ENCODE measurements at regions not wholly inside any gene's neighbourhood (a gene's known extent, or its start where the extent isn't known, plus 50 kb on each side); places are given as distances from the start of the nearest gene placed in this dataset.

DNA sequence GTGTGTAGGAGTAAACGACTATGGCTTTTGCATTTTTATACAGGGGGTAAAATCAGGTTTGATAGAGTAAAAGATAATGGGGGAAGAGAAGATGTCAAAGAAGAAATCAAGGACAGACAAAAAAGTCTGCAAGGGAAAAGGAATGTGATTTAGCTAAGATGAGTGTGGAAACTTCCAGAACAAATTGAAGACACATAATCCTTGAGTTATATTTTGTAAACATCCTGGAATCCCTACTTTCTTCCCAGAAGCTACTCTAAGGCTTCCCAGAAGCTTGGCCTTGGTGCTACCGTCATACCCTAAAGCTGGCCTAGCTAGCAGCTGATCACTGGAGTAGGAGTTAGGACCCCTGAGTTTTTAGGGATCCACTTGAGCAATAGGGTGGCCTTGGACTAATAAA lies 82.4 kb downstream of the BLID start:
- dilution Hi-C loops (cut with MboI; ENCODE audit: extremely low pct_ligation_motif_present, low sequenced_read_pairs), result no loop called here
- no peak overlapping the region for H2AFZ ChIP-seq (ENCODE audit: control insufficient read depth, low read length)

GRCh38 chr11:122033193-122033592 lies 82.8 kb downstream of the BLID start:
- dilution Hi-C loops (cut with MboI; ENCODE audit: extremely low pct_ligation_motif_present, low sequenced_read_pairs), result no loop called here
- Histone ChIP-seq H3K4me3 (ENCODE audit: control insufficient read depth in 2 of 3, extremely low read depth in 1 of 3, insufficient read depth in 2 of 3, low read depth in 1 of 3, low read length in 3 of 3) (no peak overlapping the region), H2AFZ (ENCODE audit: control insufficient read depth, low read length) (no peak overlapping the region), H3K9me3 (ENCODE audit: control insufficient read depth, low read depth, low read length) (no peaks in the 10 kb centered on the region), H4K20me1 (ENCODE audit: control insufficient read depth, extremely low read depth, insufficient read depth, low read length) (no peaks in the 10 kb centered on the region), H3K9ac (ENCODE audit: control insufficient read depth, extremely low read depth, insufficient read depth, low read length) (no peak overlapping the region), H3K4me1 (ENCODE audit: control insufficient read depth, extremely low read depth, insufficient read depth, low read length) (peaks cover 2% of the 10 kb centered on the region), H3K27ac (ENCODE audit: control insufficient read depth, insufficient read depth, low read length) (no peak overlapping the region), H3K79me2 (ENCODE audit: control insufficient read depth, insufficient read depth, low read length) (no peaks in the 10 kb centered on the region), H3K27me3 (ENCODE audit: control insufficient read depth, extremely low read depth, insufficient read depth, low read length) (no peaks in the 10 kb centered on the region), H3K36me3 (ENCODE audit: control insufficient read depth in 2 of 2, extremely low read depth in 1 of 2, insufficient read depth in 2 of 2, low read length in 2 of 2) (no peaks in the 10 kb centered on the region), H3K4me2 (ENCODE audit: control insufficient read depth, extremely low read depth, insufficient read depth, low read depth, low read length) (no peak overlapping the region), H3K9me1 (ENCODE audit: control insufficient read depth, extremely low read depth, insufficient read depth, low read length) (no peaks in the 10 kb centered on the region)
- FAIRE-seq (no peak), DNase-seq (ENCODE audit: low read depth, low spot score) (no peak)
- TF ChIP-seq CTCF (optimal IDR thresholded peaks at IDR 0.05 in 1 of 3, IDR thresholded peaks at IDR 0.05 in 1 of 3, conservative IDR thresholded peaks at IDR 0.05 in 1 of 3; ENCODE audit: extremely low read depth in 1 of 3, insufficient read depth in 2 of 3, low read length in 3 of 3), result no peak
- TF ChIP-seq EZH2 (IDR thresholded peaks at IDR 0.05; ENCODE audit: low read length), result no peak

More for the DNA sequence above, 82.4 kb downstream of the BLID start:
- Histone ChIP-seq H3K36me3 (ENCODE audit: control insufficient read depth in 2 of 2, extremely low read depth in 1 of 2, insufficient read depth in 2 of 2, low read length in 2 of 2) (no peaks in the 10 kb centered on the region), H3K4me1 (ENCODE audit: control insufficient read depth, extremely low read depth, insufficient read depth, low read length) (peaks cover 4% of the 10 kb centered on the region), H3K9ac (ENCODE audit: control insufficient read depth, extremely low read depth, insufficient read depth, low read length) (no peak overlapping the region), H3K9me1 (ENCODE audit: control insufficient read depth, extremely low read depth, insufficient read depth, low read length) (no peaks in the 10 kb centered on the region), H3K27ac (ENCODE audit: control insufficient read depth, insufficient read depth, low read length) (no peak overlapping the region), H3K27me3 (ENCODE audit: control insufficient read depth, extremely low read depth, insufficient read depth, low read length) (no peaks in the 10 kb centered on the region), H3K79me2 (ENCODE audit: control insufficient read depth, insufficient read depth, low read length) (no peaks in the 10 kb centered on the region), H3K9me3 (ENCODE audit: control insufficient read depth, low read depth, low read length) (no peaks in the 10 kb centered on the region), H3K4me2 (ENCODE audit: control insufficient read depth, extremely low read depth, insufficient read depth, low read depth, low read length) (no peak overlapping the region), H3K4me3 (ENCODE audit: control insufficient read depth in 2 of 3, extremely low read depth in 1 of 3, insufficient read depth in 2 of 3, low read depth in 1 of 3, low read length in 3 of 3) (no peak overlapping the region), H4K20me1 (ENCODE audit: control insufficient read depth, extremely low read depth, insufficient read depth, low read length) (no peaks in the 10 kb centered on the region)
- TF ChIP-seq CTCF (optimal IDR thresholded peaks at IDR 0.05 in 1 of 3, IDR thresholded peaks at IDR 0.05 in 1 of 3, conservative IDR thresholded peaks at IDR 0.05 in 1 of 3; ENCODE audit: extremely low read depth in 1 of 3, insufficient read depth in 2 of 3, low read length in 3 of 3), result no peak
- TF ChIP-seq EZH2 (IDR thresholded peaks at IDR 0.05; ENCODE audit: low read length), result no peak
- no peak for FAIRE-seq
- DNase-seq (ENCODE audit: low read depth, low spot score), result no peak

Data from keratinocyte (primary cell).